Endothelial cell of umbilical vein (primary cell): ENCODE measurements at regions not wholly inside any gene's neighbourhood (a gene's known extent, or its start where the extent isn't known, plus 50 kb on each side); places are given as distances from the start of the nearest gene placed in this dataset.
A peak's percentile ranks its signal among the peaks of the same experiment; 100 is the strongest.

ENCODE experiments used
- BruUV-seq: library from RNA; stranded (reverse); fragments of 400-500 nt; replicated peaks from 2 replicates; lab custom pipeline; 2021; lab: Mats Ljungman, UMichigan
- CTCF ChIA-PET: fragments of 300-600, 350-600 bp; sonication (Branson Sonifier 250); formaldehyde crosslinking; loops from one replicate; lab custom pipeline; 2021; ENCODE audit warnings: antibody characterized with exemption, inconsistent platforms; lab: Charles Lee
- POLR2A ChIA-PET: fragments of 300-600, 350-600 bp; sonication (Branson Sonifier 250); formaldehyde crosslinking; loops from one replicate; lab custom pipeline; 2021; ENCODE audit warnings: antibody characterized with exemption, inconsistent platforms; lab: Charles Lee
- DNase-seq: peaks from one replicate; pipeline ENCODE4 v3.0.0-alpha.2; 2011; ENCODE audit warnings: low read depth, low spot score
- FAIRE-seq: peaks from 2 replicates; lab custom pipeline; 2011; peaks lifted over from hg19 to GRCh38; lab: Jason Lieb, UNC
- H2AFZ ChIP-seq: 2 replicates; pipeline ENCODE4 v1.6.0; 2012; ENCODE audit warnings: low read depth, low read length, control low read depth, inconsistent platforms
- H3K27ac ChIP-seq: 2 replicates; pipeline ENCODE4 v1.5.1; 2011; ENCODE audit warnings: low read depth, mild to moderate bottlenecking, control low read depth, low read length, moderate library complexity; ENCODE audit not compliant: insufficient read depth
- H3K27me3 ChIP-seq, 2 experiments: 2 replicates each; pipeline versions ENCODE4 v1.6.0 to v1.6.1; 2011; ENCODE audit warnings: low read length in 2 of 2, mixed read lengths in 1 of 2; ENCODE audit not compliant: control insufficient read depth in 2 of 2, insufficient read depth in 2 of 2
- H3K36me3 ChIP-seq, 2 experiments: 2 replicates in 1 of 2; 3 replicates in 1 of 2; pipeline ENCODE4 v1.5.1; 2011; ENCODE audit warnings: low read length in 2 of 2, mild to moderate bottlenecking in 1 of 2, moderate library complexity in 1 of 2; ENCODE audit not compliant: control insufficient read depth in 2 of 2, insufficient read depth in 2 of 2; ENCODE audit errors: extremely low read depth in 1 of 2
- H3K4me1 ChIP-seq: 3 replicates; pipeline ENCODE4 v1.5.1; 2011; ENCODE audit warnings: mild to moderate bottlenecking, low read length; ENCODE audit not compliant: control insufficient read depth, insufficient read depth; ENCODE audit errors: extremely low read depth
- H3K4me2 ChIP-seq: 2 replicates; pipeline ENCODE4 v1.6.1; 2011; ENCODE audit warnings: low read length, control low read depth, mixed read lengths; ENCODE audit not compliant: insufficient read depth
- H3K4me3 ChIP-seq, 3 experiments: fragments of 200-600 bp in 1 of 3; sonication (generic), shearing (Covaris generic) in 1 of 3; replicated peaks in 1 of 3; 2 replicates each; pipeline ENCODE4 v1.5.1; 2011 to 2016; ENCODE audit warnings: control low read depth in 3 of 3, low read length in 3 of 3, mild to moderate bottlenecking in 2 of 3, inconsistent platforms in 1 of 3, low read depth in 1 of 3, moderate library complexity in 1 of 3; ENCODE audit not compliant: insufficient read depth in 1 of 3
- H3K79me2 ChIP-seq: 2 replicates; pipeline ENCODE4 v1.6.0; 2012; ENCODE audit warnings: low read length, inconsistent platforms; ENCODE audit not compliant: control insufficient read depth, insufficient read depth
- H3K9ac ChIP-seq: replicated peaks from 2 replicates; pipeline ENCODE3; 2011; ENCODE audit warnings: low read length, control low read depth; ENCODE audit not compliant: insufficient read depth; ENCODE audit errors: extremely low read depth
- H3K9me1 ChIP-seq: replicated peaks from 3 replicates; pipeline ENCODE4 v1.6.0; 2011; ENCODE audit warnings: mild to moderate bottlenecking, low read length; ENCODE audit not compliant: control insufficient read depth, insufficient read depth; ENCODE audit errors: extremely low read depth
- H3K9me3 ChIP-seq: replicated peaks from 2 replicates; pipeline ENCODE4 v1.5.1; 2012; ENCODE audit warnings: low read length, inconsistent platforms; ENCODE audit not compliant: control insufficient read depth, insufficient read depth
- H4K20me1 ChIP-seq: replicated peaks from 2 replicates; pipeline ENCODE3; 2011; ENCODE audit warnings: mild to moderate bottlenecking, low read length; ENCODE audit not compliant: control insufficient read depth, insufficient read depth; ENCODE audit errors: extremely low read depth
- CTCF ChIP-seq, 2 donors: IDR thresholded peaks; 1 replicate in 1 of 2; 2 replicates in 1 of 2; pipeline ENCODE4 v1.5.1; 2011; ENCODE audit warnings: low read length in 2 of 2, mild to moderate bottlenecking in 2 of 2, moderate library complexity in 2 of 2, control low read depth in 1 of 2, inconsistent platforms in 1 of 2, low read depth in 1 of 2; ENCODE audit not compliant: insufficient read depth in 1 of 2; ENCODE audit errors: extremely low read depth in 1 of 2
- EZH2 ChIP-seq: IDR thresholded peaks from 2 replicates; pipeline ENCODE4 v1.6.1; 2012; ENCODE audit warnings: borderline replicate concordance, low read depth, mild to moderate bottlenecking, moderate library complexity, low read length, inconsistent platforms; ENCODE audit not compliant: severe bottlenecking
- GATA2 ChIP-seq: IDR thresholded peaks from 2 replicates; pipeline ENCODE4 v1.7.0; 2011; ENCODE audit warnings: low read depth, mild to moderate bottlenecking, moderate library complexity, mixed read lengths, low read length; ENCODE audit not compliant: insufficient read length, insufficient read depth
- JUN ChIP-seq: IDR thresholded peaks from 2 replicates; pipeline ENCODE4 v1.6.1; 2011; ENCODE audit warnings: borderline replicate concordance, low read depth; ENCODE audit not compliant: insufficient read length, insufficient read depth
- MYC ChIP-seq: IDR thresholded peaks from one replicate; pipeline ENCODE4 v1.6.1; 2011; ENCODE audit warnings: mild to moderate bottlenecking, low read depth, low read length
- POLR2AphosphoS5 ChIP-seq: IDR thresholded peaks from 2 replicates; pipeline ENCODE4 v1.6.1; 2012; ENCODE audit warnings: low read depth, mild to moderate bottlenecking, control low read depth, low read length, moderate library complexity; ENCODE audit not compliant: insufficient read depth
- dilution Hi-C: fragments of 300-500 bp; cut with MboI; formaldehyde crosslinking; loops from one replicate; pipeline ENCODE4 v1.15.0; 2019; ENCODE audit warnings: low sequenced_read_pairs; ENCODE audit not compliant: extremely low pct_ligation_motif_present
- intact Hi-C: fragments of 100-400 bp; cut with micrococcal nuclease; formaldehyde crosslinking; loops from one replicate; pipeline ENCODE4 v1.10.0; 2022
- TF ChIP-seq, protein P1 (sequence below): IDR thresholded peaks from 2 replicates; pipeline ENCODE4 v1.6.1; 2011; ENCODE audit not compliant: insufficient read depth, insufficient read length

- POLR2A ChIA-PET: no interaction called here
- peak overlapping the region; percentile 31 for H2AFZ ChIP-seq
- dilution Hi-C loops: no loop called here
Observed at GRCh38 chr3:29144807-29145206, 136.1 kb upstream of the RBMS3 start.

More at GRCh38 chr3:29144807-29145206, 136.1 kb upstream of the RBMS3 start:
- Histone ChIP-seq H3K36me3 (no peaks in the 10 kb centered on the region), H3K4me3 (no peak overlapping the region), H4K20me1 (no peaks in the 10 kb centered on the region), H3K4me1 (peaks cover 20% of the 10 kb centered on the region), H3K27ac (no peak overlapping the region), H3K9me3 (no peaks in the 10 kb centered on the region), H3K9me1 (no peaks in the 10 kb centered on the region), H3K4me2 (no peak overlapping the region), H3K9ac (no peak overlapping the region), H3K27me3 (no peaks in the 10 kb centered on the region), H3K79me2 (no peaks in the 10 kb centered on the region)
- TF ChIP-seq MYC (no peak), EZH2 (no peak), GATA2 (no peak), POLR2AphosphoS5 (no peak), CTCF (IDR thresholded peaks at IDR 0.05; ENCODE audit: extremely low read depth in 1 of 2, insufficient read depth in 1 of 2, low read depth in 1 of 2, low read length in 2 of 2) (no peak), JUN (no peak)
- TF ChIP-seq, protein P1, sequence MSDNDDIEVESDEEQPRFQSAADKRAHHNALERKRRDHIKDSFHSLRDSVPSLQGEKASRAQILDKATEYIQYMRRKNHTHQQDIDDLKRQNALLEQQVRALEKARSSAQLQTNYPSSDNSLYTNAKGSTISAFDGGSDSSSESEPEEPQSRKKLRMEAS: no peak
- intact Hi-C loops: loop anchor here (2.0 kb wide), 1 partner anchor 136 kb away; the partner anchor contains the start of gene RBMS3
- FAIRE-seq (no peak), DNase-seq (peak; percentile 58)
- no TSS peak for BruUV-seq
- CTCF ChIA-PET: interaction anchor here (0.7 to 1.8 kb wide), 8 partner anchors 9 to 230 kb away, joined by 3 to 7 read pairs (median 3); no protein-coding TSS in a partner anchor
